ENCODE measurements at regions not wholly inside any gene's neighbourhood (a gene's known extent, or its start where the extent isn't known, plus 50 kb on each side); places are given as distances from the start of the nearest gene placed in this dataset.

DNA sequence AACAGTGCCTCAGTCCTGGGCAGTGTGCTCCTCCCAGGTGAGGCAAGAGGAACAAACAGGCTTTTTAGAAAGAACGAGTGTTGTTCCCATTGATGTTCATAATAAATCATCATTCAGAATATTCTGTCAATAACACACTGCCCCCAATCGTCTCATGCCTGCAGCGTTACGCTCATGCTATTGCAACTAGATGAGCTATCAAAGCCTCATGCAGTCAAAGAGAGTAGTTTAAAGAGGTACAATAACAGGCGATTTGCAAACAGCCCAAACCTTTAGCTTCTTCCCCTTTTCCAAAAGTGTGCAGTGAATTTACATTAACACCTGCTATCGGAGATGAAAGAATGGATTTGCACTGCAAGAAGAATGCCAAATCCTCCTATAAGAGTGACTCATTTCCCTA, 1164.7 kb upstream of the MAP3K7 start:
- H2BK120ac ChIP-seq (replicated peaks; ENCODE audit: low read depth, low read length), result no peak overlapping the region
- TF ChIP-seq BRCA1 (IDR thresholded peaks at IDR 0.05; ENCODE audit: low read depth, low read length) (no peak), JUND (IDR thresholded peaks at IDR 0.05; ENCODE audit: low read length) (no peak)

More for the DNA sequence above, 1164.7 kb upstream of the MAP3K7 start:
- Histone ChIP-seq H3K4me1 (replicated peaks in 1 of 4; ENCODE audit: control insufficient read depth in 3 of 4, insufficient read depth in 4 of 4, low read length in 3 of 4) (no peaks in the 10 kb centered on the region), H3K36me3 (ENCODE audit: control insufficient read depth in 2 of 4, insufficient read depth in 4 of 4, low read length in 3 of 4) (no peaks in the 10 kb centered on the region), H3K56ac (replicated peaks; ENCODE audit: insufficient read length, low read depth, low read length) (no peak overlapping the region), H3K4me2 (ENCODE audit: insufficient read depth in 1 of 2, low read depth in 2 of 2, low read length in 2 of 2) (no peak overlapping the region), H2BK15ac (ENCODE audit: low read length) (no peak overlapping the region), H3K23me2 (ENCODE audit: low read depth, low read length) (no peaks in the 10 kb centered on the region), H3K4me3 (ENCODE audit: extremely low read depth in 1 of 4, insufficient read depth in 2 of 4, low read depth in 3 of 4, low read length in 4 of 4) (no peak overlapping the region), H2BK5ac (ENCODE audit: low read depth, low read length) (no peak overlapping the region), H4K20me1 (replicated peaks in 1 of 2; ENCODE audit: control insufficient read depth in 1 of 2, insufficient read depth in 2 of 2, low read length in 2 of 2) (no peaks in the 10 kb centered on the region), H2AFZ (ENCODE audit: low read length) (no peak overlapping the region), H4K5ac (ENCODE audit: insufficient read length, low read depth, low read length) (no peak overlapping the region), H3K4ac (replicated peaks; ENCODE audit: insufficient read length, low read depth, low read length) (no peak overlapping the region), H3K27me3 (replicated peaks in 1 of 4; ENCODE audit: control insufficient read depth in 3 of 4, extremely low read depth in 1 of 4, insufficient read depth in 3 of 4, low read length in 3 of 4) (peaks cover 0 to 1% (median 0%) of the 10 kb centered on the region in 4 experiments; a peak in 1 of 7 replicates), H2BK20ac (ENCODE audit: low read length) (no peak overlapping the region), H3K9ac (replicated peaks in 1 of 4; ENCODE audit: extremely low read depth in 1 of 4, low read depth in 3 of 4, low read length in 3 of 4) (no peak overlapping the region), H2BK12ac (ENCODE audit: low read depth, low read length) (no peak overlapping the region), H3K18ac (ENCODE audit: extremely low read depth, low read length) (no peak overlapping the region), H4K8ac (ENCODE audit: extremely low read depth, insufficient read depth, low read length) (no peak overlapping the region), H3K14ac (ENCODE audit: insufficient read length) (no peak overlapping the region), H3K23ac (ENCODE audit: insufficient read length) (no peak overlapping the region), H2AK5ac (ENCODE audit: low read depth, low read length) (no peak overlapping the region), H3K79me2 (ENCODE audit: control insufficient read depth in 1 of 2, insufficient read depth in 2 of 2, low read length in 2 of 2) (no peaks in the 10 kb centered on the region), H3K9me3 (ENCODE audit: insufficient read depth in 2 of 2, low read depth in 1 of 2, low read length in 1 of 2) (no peaks in the 10 kb centered on the region), H4K91ac (replicated peaks; ENCODE audit: insufficient read length, low read length) (no peak overlapping the region), H3K27ac (ENCODE audit: low read depth, low read length) (no peak overlapping the region), H3K79me1 (ENCODE audit: low read depth, low read length) (no peaks in the 10 kb centered on the region)
- DNase-seq (ENCODE audit: low read depth in 1 of 2, low spot score in 2 of 2) (no peak), FAIRE-seq (no peak)
- CTCF ChIA-PET (ENCODE audit: partially characterized antibody), result no interaction called here
- WGBS, 2 experiments (ENCODE audit: extremely low coverage in 1 of 2, insufficient coverage in 1 of 2, insufficient read length in 1 of 2, insufficient replicate concordance in 2 of 2, low coverage in 1 of 2, low lambda C conversion rate in 2 of 2, missing lambda C conversion rate in 1 of 2), result 91% methylated on average over 6 of the region's 6 CpGs; no CpG with 5 or more reads in 1 of the 2 experiments
- POLR2A ChIA-PET (ENCODE audit: partially characterized antibody), result no interaction called here

Data from H1 (cell line).